SKM-1 treated with dmso at 0.1 percent for 144 hours (cell line): ENCODE measurements at regions not wholly inside any gene's neighbourhood (a gene's known extent, or its start where the extent isn't known, plus 50 kb on each side); places are given as distances from the start of the nearest gene placed in this dataset.
"Not testable (repeated sequence)": the region's sequence is repeated elsewhere in the genome, so short reads cannot be mapped to it uniquely, and the experiment has no call there.

Experiments
- DNase-seq: peaks from one replicate; lab custom pipeline; 2025; ENCODE audit not compliant: unreplicated experiment; lab: John Stamatoyannopoulos, UW

- no peak for DNase-seq
Observed at GRCh38 chr1:38613996-38614395, 245.6 kb downstream of the RRAGC start.

GRCh38 chr1:38612951-38613350 is 246.6 kb downstream of the RRAGC start:
- DNase-seq = no peak

GRCh38 chr1:38611664-38612211 is 247.8 kb downstream of the RRAGC start:
- DNase-seq = no peak

GRCh38 chr1:38609166-38610025 is 250.2 kb downstream of the RRAGC start:
- DNase-seq = no peak

GRCh38 chr1:38608202-38608864 is 251.2 kb downstream of the RRAGC start:
- no peak for DNase-seq

- DNase-seq = no peak
Observed at GRCh38 chr1:38607526-38607925, 252.0 kb downstream of the RRAGC start.

DNA sequence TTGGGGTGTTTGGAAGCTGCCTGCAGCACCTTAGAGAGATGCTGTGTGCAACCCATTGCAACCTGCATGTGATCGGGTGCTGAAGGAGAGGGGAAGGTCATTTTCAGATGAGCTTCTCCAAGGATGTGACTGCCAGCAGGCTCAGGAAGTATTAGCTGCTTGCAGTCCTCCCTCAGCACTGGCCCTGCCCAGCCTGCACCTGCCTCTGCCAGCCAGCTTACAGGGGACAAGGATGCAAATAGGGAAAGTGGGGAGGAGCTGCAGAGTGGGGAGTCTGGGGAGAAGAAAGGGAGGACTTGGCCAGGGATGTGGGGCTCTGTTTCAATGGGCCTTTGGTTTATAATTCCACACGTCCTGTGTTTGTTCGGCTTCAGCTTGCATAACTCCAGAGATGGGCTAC is 254.5 kb downstream of the RRAGC start:
- no peak for DNase-seq

DNA sequence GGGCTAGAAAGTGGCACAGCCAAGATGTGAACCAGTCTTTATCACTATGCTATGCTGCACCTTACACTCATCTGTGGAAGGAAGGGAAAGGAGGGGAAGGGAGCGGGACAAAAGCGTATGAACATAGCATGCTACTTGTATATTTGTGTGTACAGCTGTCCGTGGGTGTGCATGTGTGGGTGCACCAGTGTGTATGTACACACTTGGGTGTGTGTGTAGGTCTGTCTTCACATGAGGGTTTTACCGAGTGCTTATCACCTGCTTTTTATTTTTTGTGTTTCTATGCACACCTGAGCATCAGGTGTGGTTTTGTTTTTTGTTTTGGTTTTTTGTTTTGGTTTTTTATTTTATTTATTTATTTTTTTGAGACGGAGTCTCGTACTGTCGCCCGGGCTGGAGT is 255.7 kb downstream of the RRAGC start:
- DNase-seq = no peak

DNA sequence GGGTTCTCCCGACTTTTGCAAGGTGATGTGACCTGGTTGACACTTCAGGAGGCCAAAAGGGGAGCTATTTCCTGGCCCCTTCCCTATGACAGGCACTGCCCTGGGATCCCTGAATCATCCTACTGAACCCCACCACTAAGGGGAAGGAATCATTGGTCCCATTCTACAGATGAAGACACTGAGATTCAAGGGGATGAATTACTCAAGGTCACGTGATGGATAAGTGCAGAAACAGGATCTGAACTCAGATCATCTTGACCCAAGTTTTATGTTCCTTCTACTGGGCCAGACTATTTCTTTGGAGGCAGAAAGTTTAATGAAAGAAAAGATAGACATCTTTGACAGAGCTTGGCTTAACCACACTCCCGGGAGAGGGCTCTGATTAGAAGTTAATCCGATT is 258.7 kb downstream of the RRAGC start:
- DNase-seq = no peak

DNA sequence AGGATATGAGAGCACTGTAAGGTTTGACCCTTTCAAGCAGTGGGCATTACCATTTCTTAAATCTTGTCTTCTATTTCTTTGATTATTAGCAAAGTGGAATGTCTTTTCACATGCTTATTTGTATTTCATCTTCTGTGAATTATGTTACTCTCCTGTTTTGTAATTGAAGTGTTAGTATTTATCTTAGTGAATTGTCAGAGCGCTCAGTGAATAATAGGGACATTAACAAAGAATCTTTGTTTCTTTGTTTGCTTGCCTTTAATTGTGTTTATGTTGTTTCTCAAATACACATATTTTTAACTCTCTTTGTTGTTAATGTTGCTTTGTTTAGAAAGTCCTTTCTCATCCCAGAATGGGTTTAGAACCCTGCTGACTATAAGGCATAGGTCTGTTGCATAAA is 259.3 kb downstream of the RRAGC start:
- no peak for DNase-seq

GRCh38 chr1:38598118-38598517 is 261.5 kb downstream of the RRAGC start:
- DNase-seq = no peak

- DNase-seq = no peak
Observed at GRCh38 chr1:38589036-38589435, 270.5 kb downstream of the RRAGC start.

DNA sequence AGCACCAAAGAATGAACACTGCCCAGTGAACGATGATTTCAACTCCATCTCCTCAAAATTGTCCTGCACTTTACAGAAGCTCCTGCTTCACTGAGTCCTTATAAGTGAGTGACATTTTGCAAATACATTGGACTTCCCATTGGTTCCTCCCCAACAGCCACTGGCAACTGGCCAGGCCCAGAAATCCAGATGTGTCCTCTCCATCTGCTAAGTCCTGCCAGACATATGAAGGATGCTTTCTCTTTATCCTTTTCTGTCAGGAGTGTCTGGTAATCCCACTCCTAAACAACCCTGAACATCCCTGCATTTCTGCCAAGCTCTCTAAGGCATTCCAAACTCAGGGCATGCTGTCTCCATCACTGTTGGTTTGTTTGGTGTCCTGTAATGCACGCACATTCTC is 271.8 kb downstream of the RRAGC start:
- no peak for DNase-seq

- peak; percentile 27 for DNase-seq
Observed at GRCh38 chr1:38586993-38587646, 272.5 kb downstream of the RRAGC start.

DNA sequence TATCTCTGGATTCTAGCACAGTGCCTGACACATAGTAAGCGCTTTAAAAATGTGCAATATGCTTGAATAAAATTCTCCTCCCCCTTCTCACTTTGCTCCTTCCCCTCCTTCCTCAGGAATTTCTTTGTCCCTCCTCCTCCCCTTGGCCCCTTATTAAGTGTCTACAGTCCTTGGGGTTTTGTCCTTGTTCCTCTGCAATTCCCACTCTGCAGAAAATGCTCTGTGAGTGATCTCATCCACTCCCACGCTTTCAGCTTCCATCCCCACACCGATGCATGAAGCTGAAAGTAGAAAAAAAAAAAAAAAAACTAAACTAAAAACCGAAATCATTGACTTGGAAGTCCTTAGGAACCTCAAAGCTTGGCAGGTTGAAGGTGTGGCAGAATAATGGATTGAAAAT is 273.6 kb downstream of the RRAGC start:
- no peak for DNase-seq

DNA sequence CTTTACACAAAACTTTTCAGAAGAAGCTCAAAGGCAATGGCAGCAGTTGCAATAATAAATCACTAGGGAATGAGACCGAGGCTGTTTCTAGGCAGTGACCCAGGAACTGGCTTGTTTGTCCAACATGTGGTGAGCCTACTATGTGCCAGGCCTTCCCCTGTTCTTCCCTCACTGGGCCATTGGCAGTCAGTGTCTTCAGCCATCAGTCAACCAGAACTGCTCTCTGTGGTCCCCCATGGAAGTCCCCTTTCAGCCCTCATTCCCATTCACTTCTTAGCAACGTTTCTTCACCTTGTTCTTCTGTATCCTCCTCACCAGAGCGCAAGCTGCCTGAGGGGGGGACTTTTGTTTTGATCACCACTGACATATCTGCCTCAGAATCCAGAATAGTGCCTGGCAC is 274.1 kb downstream of the RRAGC start:
- no peak for DNase-seq

- DNase-seq = no peak
Observed at GRCh38 chr1:38584448-38585355, 274.9 kb downstream of the RRAGC start.

DNA sequence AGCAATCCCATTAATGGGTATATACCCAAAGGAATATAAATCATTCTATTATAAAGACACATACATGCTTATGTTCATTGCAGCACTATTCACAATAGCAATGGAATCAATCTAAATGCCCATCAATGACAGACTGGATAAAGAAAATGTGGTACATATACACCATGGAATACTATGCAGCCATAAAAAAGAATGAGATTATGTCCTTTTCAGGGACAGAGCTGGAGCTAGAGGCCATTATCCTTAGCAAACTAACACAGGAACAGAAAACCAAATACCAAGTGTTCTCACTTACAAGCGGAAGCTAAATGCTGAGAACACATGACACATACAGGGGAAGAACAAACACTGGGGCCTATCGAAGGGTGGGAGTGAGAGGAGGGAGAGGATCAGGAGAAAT is 276.3 kb downstream of the RRAGC start:
- DNase-seq = not testable (repeated sequence)

DNA sequence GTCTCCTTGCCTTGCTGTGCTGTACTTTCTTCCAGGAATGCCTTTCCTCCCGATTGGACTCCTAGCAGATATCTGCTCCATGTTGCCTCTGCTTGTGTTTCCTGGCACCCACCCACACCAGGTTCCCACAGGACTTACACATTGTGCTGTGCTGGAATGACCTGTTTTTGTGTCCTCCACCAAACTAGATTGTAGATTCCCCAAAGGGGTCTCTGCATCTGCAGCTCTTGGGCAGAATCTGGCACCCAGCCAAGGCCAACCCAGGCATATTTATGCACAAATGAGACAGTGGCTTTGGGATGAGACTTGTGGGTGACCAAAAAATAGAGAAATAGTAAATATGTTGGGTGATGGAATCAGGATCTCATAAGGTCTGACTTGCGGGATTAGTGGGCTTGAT is 278.2 kb downstream of the RRAGC start:
- no peak for DNase-seq

DNA sequence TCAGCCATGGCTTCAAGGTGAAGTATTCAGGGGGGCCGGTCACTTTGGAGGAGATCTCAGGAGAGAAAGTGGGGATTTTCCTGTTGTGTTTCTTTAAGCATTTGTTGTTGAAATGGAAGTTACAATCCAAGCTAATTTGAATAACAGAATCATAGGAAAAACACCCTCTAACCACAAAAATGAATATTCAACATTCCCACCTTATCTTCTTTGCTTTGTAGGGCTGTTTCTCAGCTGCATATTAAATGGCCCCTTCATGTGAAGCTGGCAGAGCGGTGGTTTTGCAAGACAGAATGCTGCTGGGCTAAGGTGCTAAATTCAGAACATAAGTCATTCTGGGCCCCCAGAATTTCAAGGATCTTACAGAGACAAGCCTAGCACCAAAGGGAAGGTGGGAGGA is 279.0 kb downstream of the RRAGC start:
- DNase-seq = no peak

GRCh38 chr1:38579056-38579455 is 280.5 kb downstream of the RRAGC start:
- DNase-seq = no peak
